HEK293T (cell line): ENCODE measurements at regions not wholly inside any gene's neighbourhood (a gene's known extent, or its start where the extent isn't known, plus 50 kb on each side); places are given as distances from the start of the nearest gene placed in this dataset.

ENCODE experiments used
- BHLHE40 ChIP-seq: fragments of 450-650 bp; IDR thresholded peaks from 2 replicates; pipeline ENCODE4 v1.6.1; 2016; ENCODE audit warnings: mild to moderate bottlenecking, moderate library complexity, borderline replicate concordance
- ELF4 ChIP-seq: fragments of 450-650 bp; IDR thresholded peaks from 2 replicates; pipeline ENCODE4 v1.6.1; 2017; ENCODE audit warnings: antibody characterized with exemption
- FOXA1 ChIP-seq: fragments of 450-650 bp; IDR thresholded peaks from 2 replicates; pipeline ENCODE4 v1.6.1; 2016; ENCODE audit warnings: mild to moderate bottlenecking
- FOXM1 ChIP-seq: fragments of 450-650 bp; IDR thresholded peaks from 2 replicates; pipeline ENCODE4 v1.6.1; 2017; ENCODE audit warnings: mild to moderate bottlenecking, borderline replicate concordance
- SP1 ChIP-seq: fragments of 450-650 bp; IDR thresholded peaks from 2 replicates; pipeline ENCODE4 v1.6.1; 2017

- TF ChIP-seq FOXA1 (no peak), BHLHE40 (no peak), ELF4 (no peak), FOXM1 (no peak), SP1 (no peak)
These were observed 97.0 kb upstream of the FGGY start for GRCh38 chr1:59199719-59200376.
